ENCODE measurements at regions not wholly inside any gene's neighbourhood (a gene's known extent, or its start where the extent isn't known, plus 50 kb on each side); places are given as distances from the start of the nearest gene placed in this dataset.

DNA sequence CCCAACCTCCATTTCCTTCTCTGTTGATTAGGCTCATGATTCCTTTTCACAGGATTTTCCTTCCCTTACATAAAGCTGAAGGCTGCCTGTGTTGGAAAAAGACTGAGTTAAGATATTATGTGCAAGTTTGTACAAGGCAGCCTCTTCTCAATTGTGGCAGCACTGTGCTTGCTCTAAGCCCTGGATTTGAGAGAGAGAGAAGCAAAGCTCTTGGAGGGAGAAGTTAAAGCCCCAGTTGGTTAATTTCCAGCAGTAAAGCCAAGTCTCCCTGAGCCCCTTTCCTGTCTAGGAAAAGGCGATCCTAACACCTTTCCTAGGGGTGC is 128.3 kb upstream of the SESN3 start:
- Histone ChIP-seq H3K36me3 (ENCODE audit: insufficient read depth, low read length) (no peaks in the 10 kb centered on the region), H3K27ac (ENCODE audit: low read depth in 1 of 2, low read length in 2 of 2) (no peak overlapping the region), H3K4me3 (ENCODE audit: low read length) (no peak overlapping the region), H3K4me1 (ENCODE audit: insufficient read depth, low read length) (no peaks in the 10 kb centered on the region), H3K27me3 (ENCODE audit: control insufficient read depth in 1 of 2, insufficient read depth in 2 of 2, low read length in 2 of 2) (no peaks in the 10 kb centered on the region), H3K9me3 (ENCODE audit: control insufficient read depth in 1 of 2, insufficient read depth in 1 of 2, low read length in 2 of 2) (no peaks in the 10 kb centered on the region)
- ATAC-seq (ENCODE audit: poor library complexity) (no peak), DNase-seq (no peak)
- no peak overlapping the region for H3K4me3 Mint-ChIP-seq
- ChIA-PET POLR2A (no interaction called here), CTCF (no interaction called here)
- TF ChIP-seq, protein P1, sequence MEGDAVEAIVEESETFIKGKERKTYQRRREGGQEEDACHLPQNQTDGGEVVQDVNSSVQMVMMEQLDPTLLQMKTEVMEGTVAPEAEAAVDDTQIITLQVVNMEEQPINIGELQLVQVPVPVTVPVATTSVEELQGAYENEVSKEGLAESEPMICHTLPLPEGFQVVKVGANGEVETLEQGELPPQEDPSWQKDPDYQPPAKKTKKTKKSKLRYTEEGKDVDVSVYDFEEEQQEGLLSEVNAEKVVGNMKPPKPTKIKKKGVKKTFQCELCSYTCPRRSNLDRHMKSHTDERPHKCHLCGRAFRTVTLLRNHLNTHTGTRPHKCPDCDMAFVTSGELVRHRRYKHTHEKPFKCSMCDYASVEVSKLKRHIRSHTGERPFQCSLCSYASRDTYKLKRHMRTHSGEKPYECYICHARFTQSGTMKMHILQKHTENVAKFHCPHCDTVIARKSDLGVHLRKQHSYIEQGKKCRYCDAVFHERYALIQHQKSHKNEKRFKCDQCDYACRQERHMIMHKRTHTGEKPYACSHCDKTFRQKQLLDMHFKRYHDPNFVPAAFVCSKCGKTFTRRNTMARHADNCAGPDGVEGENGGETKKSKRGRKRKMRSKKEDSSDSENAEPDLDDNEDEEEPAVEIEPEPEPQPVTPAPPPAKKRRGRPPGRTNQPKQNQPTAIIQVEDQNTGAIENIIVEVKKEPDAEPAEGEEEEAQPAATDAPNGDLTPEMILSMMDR (IDR thresholded peaks at IDR 0.05), result no peak
- no peaks in the 10 kb centered on the region for H3K36me3 Mint-ChIP-seq (ENCODE audit: low read depth)
- H3K27ac Mint-ChIP-seq, result no peak overlapping the region
- intact Hi-C loops (cut with DNase I, micrococcal nuclease), result no loop called here
- H3K27me3 Mint-ChIP-seq, result no peaks in the 10 kb centered on the region
- H3K4me1 Mint-ChIP-seq (ENCODE audit: low read depth), result no peaks in the 10 kb centered on the region
- no peaks in the 10 kb centered on the region for H3K9me3 Mint-ChIP-seq

DNA sequence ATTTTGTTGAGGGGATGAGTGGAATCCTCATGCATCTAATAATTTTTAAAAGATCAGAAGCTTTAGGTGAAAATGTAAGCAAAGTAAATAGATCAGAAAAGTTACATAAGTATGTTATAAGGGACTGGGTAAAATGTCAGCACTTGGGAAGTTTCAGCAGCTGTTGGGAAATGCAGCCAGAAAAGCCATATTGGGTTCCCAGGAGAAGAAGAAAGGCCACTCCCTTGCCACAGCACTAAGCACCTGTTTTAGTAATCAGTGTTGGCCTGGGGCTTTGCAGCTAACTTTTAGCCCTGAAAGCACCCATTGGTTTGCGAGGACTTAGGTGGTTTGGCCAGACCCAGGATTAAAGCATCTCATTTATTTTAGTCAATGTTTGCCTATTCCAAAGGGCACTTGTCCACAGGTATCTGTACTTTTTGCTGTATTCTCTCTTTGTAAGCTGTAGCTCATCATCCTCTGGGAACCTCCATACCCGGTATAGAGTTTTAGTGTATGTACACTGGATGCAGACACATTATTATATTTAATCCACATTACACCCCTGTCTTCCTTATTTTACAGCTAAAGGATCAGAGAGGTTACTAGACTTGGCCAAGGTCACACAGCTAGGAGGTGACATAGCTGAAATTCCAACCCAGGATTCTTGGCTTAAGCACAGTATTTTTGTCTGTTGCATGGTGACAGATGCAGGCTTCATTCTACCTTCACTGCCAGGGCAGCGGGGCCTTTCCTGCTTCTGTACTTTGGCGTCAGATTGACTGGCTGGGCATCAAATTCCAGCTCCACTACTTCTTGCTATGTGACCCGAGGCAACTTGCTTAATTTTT is 127.7 kb upstream of the SESN3 start:
- Mint-ChIP-seq H3K4me3 (no peak overlapping the region), H3K27me3 (no peaks in the 10 kb centered on the region), H3K27ac (no peak overlapping the region), H3K4me1 (ENCODE audit: low read depth) (no peaks in the 10 kb centered on the region), H3K9me3 (no peaks in the 10 kb centered on the region), H3K36me3 (ENCODE audit: low read depth) (no peaks in the 10 kb centered on the region)
- intact Hi-C loops (cut with DNase I, micrococcal nuclease), result no loop called here
- no peaks in the 10 kb centered on the region for H3K4me1 ChIP-seq (ENCODE audit: insufficient read depth, low read length)
- DNase-seq (no peak), ATAC-seq (ENCODE audit: poor library complexity) (no peak)
- no peak overlapping the region for H3K4me3 ChIP-seq (ENCODE audit: low read length)
- H3K27me3 ChIP-seq (ENCODE audit: control insufficient read depth in 1 of 2, insufficient read depth in 2 of 2, low read length in 2 of 2), result no peaks in the 10 kb centered on the region
- TF ChIP-seq, protein P1 (IDR thresholded peaks at IDR 0.05), result no peak
- no peaks in the 10 kb centered on the region for H3K36me3 ChIP-seq (ENCODE audit: insufficient read depth, low read length)
- no peaks in the 10 kb centered on the region for H3K9me3 ChIP-seq (ENCODE audit: control insufficient read depth in 1 of 2, insufficient read depth in 1 of 2, low read length in 2 of 2)
- ChIA-PET POLR2A (no interaction called here), CTCF (no interaction called here)
- no peak overlapping the region for H3K27ac ChIP-seq (ENCODE audit: low read depth in 1 of 2, low read length in 2 of 2)

DNA sequence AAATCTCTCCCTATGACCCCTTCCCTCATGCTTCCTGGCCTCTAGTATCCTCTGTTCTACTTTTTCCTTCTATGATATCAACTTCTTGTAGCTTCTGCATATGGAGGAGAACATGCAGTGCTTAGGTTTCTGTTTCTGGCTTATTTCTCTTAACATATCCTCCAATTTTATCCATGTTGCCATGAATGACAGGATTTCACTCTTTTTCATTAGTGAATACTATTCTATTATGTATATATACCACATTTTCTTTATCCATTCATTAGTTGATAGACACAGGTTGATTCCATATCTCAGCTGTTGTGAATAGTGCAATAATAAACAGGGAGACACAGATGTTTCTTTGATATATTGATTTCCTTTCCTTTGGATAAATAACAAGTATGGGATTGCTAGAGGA is 123.3 kb upstream of the SESN3 start:
- intact Hi-C loops (cut with DNase I, micrococcal nuclease), result no loop called here
- DNase-seq (no peak), ATAC-seq (ENCODE audit: poor library complexity) (no peak)
- H3K27ac ChIP-seq (ENCODE audit: low read depth in 1 of 2, low read length in 2 of 2), result no peak overlapping the region
- TF ChIP-seq, protein P1 (IDR thresholded peaks at IDR 0.05), result no peak
- H3K9me3 Mint-ChIP-seq, result peaks cover 5% of the 10 kb centered on the region
- H3K4me1 ChIP-seq (ENCODE audit: insufficient read depth, low read length), result no peaks in the 10 kb centered on the region
- H3K27ac Mint-ChIP-seq, result no peak overlapping the region
- no peaks in the 10 kb centered on the region for H3K27me3 Mint-ChIP-seq
- ChIA-PET POLR2A (no interaction called here), CTCF (no interaction called here)
- peaks cover 0 to 3% of the 10 kb centered on the region in 2 experiments for H3K9me3 ChIP-seq (ENCODE audit: control insufficient read depth in 1 of 2, insufficient read depth in 1 of 2, low read length in 2 of 2)
- H3K27me3 ChIP-seq (ENCODE audit: control insufficient read depth in 1 of 2, insufficient read depth in 2 of 2, low read length in 2 of 2), result no peaks in the 10 kb centered on the region
- H3K4me1 Mint-ChIP-seq (ENCODE audit: low read depth), result no peaks in the 10 kb centered on the region
- H3K36me3 ChIP-seq (ENCODE audit: insufficient read depth, low read length), result no peaks in the 10 kb centered on the region
- H3K36me3 Mint-ChIP-seq (ENCODE audit: low read depth), result no peaks in the 10 kb centered on the region
- H3K4me3 Mint-ChIP-seq, result no peak overlapping the region
- H3K4me3 ChIP-seq (ENCODE audit: low read length), result no peak overlapping the region
